ENCODE measurements at regions not wholly inside any gene's neighbourhood (a gene's known extent, or its start where the extent isn't known, plus 50 kb on each side); places are given as distances from the start of the nearest gene placed in this dataset.

GRCh38 chr5:57315941-57316340 is 142.1 kb downstream of the GPBP1 start:
- Histone ChIP-seq H3K9me3 (replicated peaks in 1 of 3) (no peaks in the 10 kb centered on the region), H3K4me1 (replicated peaks in 1 of 2) (peaks cover 9 to 17% of the 10 kb centered on the region in 2 donors), H3K36me3 (replicated peaks in 1 of 2) (no peaks in the 10 kb centered on the region), H3K27ac (no peak overlapping the region), H3K27me3 (no peaks in the 10 kb centered on the region), H3K4me3 (no peak overlapping the region)
- TF ChIP-seq POLR2A (IDR thresholded peaks at IDR 0.05) (no peak), CTCF (IDR thresholded peaks at IDR 0.05) (no peak)
- whole genome bisulfite sequencing, 4 donors: 94 to 96% (median 95%) methylated on average over 3 of the region's 3 CpGs
- no peak for DNase-seq
- intact Hi-C loops (cut with DNase I): no loop called here
